ENCODE measurements at regions not wholly inside any gene's neighbourhood (a gene's known extent, or its start where the extent isn't known, plus 50 kb on each side); places are given as distances from the start of the nearest gene placed in this dataset.

DNA sequence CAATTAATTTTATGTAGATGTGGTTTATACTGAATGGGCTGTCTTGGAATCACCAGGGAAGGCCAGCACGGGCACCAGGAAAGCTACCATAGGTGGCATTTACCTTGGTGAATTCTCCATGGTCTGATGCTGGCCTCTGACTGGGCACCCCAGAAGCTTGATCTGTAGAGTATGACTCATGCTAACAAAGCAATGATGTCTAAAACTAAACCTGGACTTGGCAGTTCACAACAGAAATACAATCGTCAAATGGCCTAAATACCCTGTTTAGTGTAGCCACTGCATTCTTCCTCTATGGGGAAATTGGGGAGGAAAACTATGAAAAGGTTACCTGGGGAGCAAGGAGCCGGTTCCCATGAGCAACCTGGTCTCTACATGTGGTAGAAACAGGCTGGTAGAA is 98.0 kb downstream of the ATPSCKMT start:
- no peaks in the 10 kb centered on the region for H3K9me3 ChIP-seq
- TF ChIP-seq CTCF (IDR thresholded peaks at IDR 0.05) (no peak), POLR2AphosphoS5 (IDR thresholded peaks at IDR 0.05; ENCODE audit: insufficient read depth in 1 of 2, low read depth in 1 of 2) (no peak), POLR2A (IDR thresholded peaks at IDR 0.05) (no peak)
- H3K27me3 ChIP-seq = no peaks in the 10 kb centered on the region
- intact Hi-C loops (cut with DNase I) = no loop called here
- no peaks in the 10 kb centered on the region for H3K36me3 ChIP-seq
- H3K4me3 ChIP-seq = no peak overlapping the region
- no peak overlapping the region for H3K27ac ChIP-seq
- no peaks in the 10 kb centered on the region for H3K4me1 ChIP-seq
- no peak for DNase-seq (ENCODE audit: extremely low spot score in 2 of 2)

- intact Hi-C loops (cut with DNase I) = no loop called here
- no peaks in the 10 kb centered on the region for H3K4me1 ChIP-seq
- H3K27ac ChIP-seq = no peak overlapping the region
- H3K4me3 ChIP-seq = no peak overlapping the region
- TF ChIP-seq POLR2A (IDR thresholded peaks at IDR 0.05) = no peak
- no peak for TF ChIP-seq CTCF (IDR thresholded peaks at IDR 0.05)
- no peak for TF ChIP-seq POLR2AphosphoS5 (IDR thresholded peaks at IDR 0.05; ENCODE audit: insufficient read depth in 1 of 2, low read depth in 1 of 2)
- no peaks in the 10 kb centered on the region for H3K36me3 ChIP-seq
- H3K9me3 ChIP-seq = no peaks in the 10 kb centered on the region
- DNase-seq (ENCODE audit: extremely low spot score in 2 of 2) = no peak
- H3K27me3 ChIP-seq = no peaks in the 10 kb centered on the region
Measured at GRCh38 chr5:10149911-10150310, 99.8 kb downstream of the ATPSCKMT start.

DNA sequence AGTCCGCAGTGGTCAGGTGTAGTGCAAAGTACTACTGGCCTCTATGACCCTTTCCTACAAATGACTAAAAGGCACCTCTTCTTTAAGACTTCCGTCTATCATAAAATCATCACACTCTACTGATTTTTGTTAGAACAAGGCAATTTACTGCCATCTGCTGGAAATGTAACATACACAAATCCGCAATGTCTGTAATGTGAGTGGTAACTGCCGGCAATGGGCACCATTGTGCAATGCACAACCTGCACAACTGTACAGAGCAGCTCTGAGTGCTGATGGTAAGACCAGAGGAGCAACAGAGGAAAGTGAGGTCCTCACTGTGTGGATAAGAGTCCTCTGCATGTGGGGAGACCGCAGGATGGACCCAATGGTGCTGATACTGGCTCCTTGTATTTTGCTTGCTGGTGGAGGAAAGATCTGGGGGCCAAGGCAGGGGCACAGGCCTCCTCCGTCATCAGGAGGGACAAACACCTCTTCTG is 103.7 kb downstream of the ATPSCKMT start:
- no peak for TF ChIP-seq CTCF (IDR thresholded peaks at IDR 0.05)
- no peak for TF ChIP-seq POLR2A (IDR thresholded peaks at IDR 0.05)
- no peak for TF ChIP-seq POLR2AphosphoS5 (IDR thresholded peaks at IDR 0.05; ENCODE audit: insufficient read depth in 1 of 2, low read depth in 1 of 2)
- no peaks in the 10 kb centered on the region for H3K36me3 ChIP-seq
- H3K4me3 ChIP-seq = no peak overlapping the region
- no peaks in the 10 kb centered on the region for H3K9me3 ChIP-seq
- H3K27ac ChIP-seq = no peak overlapping the region
- intact Hi-C loops (cut with DNase I) = no loop called here
- DNase-seq (ENCODE audit: extremely low spot score in 2 of 2) = no peak
- no peaks in the 10 kb centered on the region for H3K4me1 ChIP-seq
- H3K27me3 ChIP-seq = no peaks in the 10 kb centered on the region

DNA sequence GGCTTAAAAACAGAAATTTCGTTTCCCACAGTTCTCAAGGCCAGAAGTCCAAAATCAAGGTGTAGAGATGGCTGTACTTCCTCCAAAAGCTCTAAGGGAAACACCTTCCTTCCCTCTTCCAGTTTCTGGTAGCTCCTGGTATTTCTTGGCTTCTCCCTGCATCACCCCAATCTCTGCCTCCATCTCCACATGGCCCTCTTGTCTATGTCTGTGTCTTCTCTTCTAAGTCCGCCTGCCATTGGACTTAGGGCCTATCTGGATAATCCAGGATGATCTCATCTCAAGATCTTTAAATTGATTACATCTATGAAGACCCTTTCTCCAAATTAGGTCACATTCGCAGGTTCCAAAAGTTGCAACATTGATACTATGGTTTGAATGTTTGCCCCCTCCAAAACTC is 105.6 kb downstream of the ATPSCKMT start:
- Histone ChIP-seq H3K4me1 (peaks cover 2% of the 10 kb centered on the region), H3K27ac (no peak overlapping the region), H3K9me3 (no peaks in the 10 kb centered on the region), H3K4me3 (no peak overlapping the region), H3K36me3 (no peaks in the 10 kb centered on the region), H3K27me3 (no peaks in the 10 kb centered on the region)
- intact Hi-C loops (cut with DNase I) = no loop called here
- no peak for DNase-seq (ENCODE audit: extremely low spot score in 2 of 2)
- no peak for TF ChIP-seq POLR2A (IDR thresholded peaks at IDR 0.05)
- TF ChIP-seq POLR2AphosphoS5 (IDR thresholded peaks at IDR 0.05; ENCODE audit: insufficient read depth in 1 of 2, low read depth in 1 of 2) = no peak
- no peak for TF ChIP-seq CTCF (IDR thresholded peaks at IDR 0.05)

GRCh38 chr5:10140195-10140973 is 109.3 kb downstream of the ATPSCKMT start:
- Histone ChIP-seq H3K27ac (no peak overlapping the region), H3K4me1 (peaks cover 7% of the 10 kb centered on the region), H3K27me3 (no peaks in the 10 kb centered on the region), H3K4me3 (no peak overlapping the region), H3K9me3 (no peaks in the 10 kb centered on the region), H3K36me3 (no peaks in the 10 kb centered on the region)
- intact Hi-C loops (cut with DNase I) = no loop called here
- TF ChIP-seq POLR2AphosphoS5 (IDR thresholded peaks at IDR 0.05; ENCODE audit: insufficient read depth in 1 of 2, low read depth in 1 of 2) = no peak
- TF ChIP-seq POLR2A (IDR thresholded peaks at IDR 0.05) = no peak
- TF ChIP-seq CTCF (IDR thresholded peaks at IDR 0.05) = no peak
- DNase-seq (ENCODE audit: extremely low spot score in 2 of 2) = no peak
